Activated CD8-positive, alpha-beta T cell treated with anti-CD3 and anti-CD28 coated beads for 36 hours (primary cell): ENCODE measurements at regions not wholly inside any gene's neighbourhood (a gene's known extent, or its start where the extent isn't known, plus 50 kb on each side); places are given as distances from the start of the nearest gene placed in this dataset.

Source experiments
- ATAC-seq: fragments of 200-7000 bp; cut with Tn5 transposase; one replicate; pipeline ENCODE4 v1.10.0; 2021; ENCODE audit warnings: mild to moderate bottlenecking, moderate library complexity
- CTCF ChIA-PET: fragments of 350-600 bp; sonication (Branson Sonifier 250); formaldehyde crosslinking; loops from one replicate; lab custom pipeline; 2021; ENCODE audit warnings: antibody characterized with exemption; lab: Charles Lee
- POLR2A ChIA-PET: fragments of 350-600 bp; sonication (Branson Sonifier 250); formaldehyde crosslinking; loops from one replicate; lab custom pipeline; 2021; ENCODE audit warnings: antibody characterized with exemption; lab: Charles Lee
- DNase-seq: peaks from one replicate; pipeline ENCODE4 v3.0.0-alpha.2; 2020
- H3K27ac Mint-ChIP-seq: one replicate; pipeline ENCODE4 v1.8.0; 2021; ENCODE audit warnings: mild to moderate bottlenecking, mixed read lengths
- H3K27me3 Mint-ChIP-seq: one replicate; pipeline ENCODE4 v1.8.0; 2021; ENCODE audit warnings: mixed read lengths
- H3K36me3 Mint-ChIP-seq: one replicate; pipeline ENCODE4 v1.8.0; 2021; ENCODE audit warnings: low read depth, mixed read lengths
- H3K4me1 Mint-ChIP-seq: one replicate; pipeline ENCODE4 v1.8.0; 2021; ENCODE audit warnings: low read depth, mixed read lengths
- H3K4me3 Mint-ChIP-seq: one replicate; pipeline ENCODE4 v1.8.0; 2021; ENCODE audit warnings: mild to moderate bottlenecking, moderate library complexity, mixed read lengths
- H3K9me3 Mint-ChIP-seq: one replicate; pipeline ENCODE4 v1.8.0; 2021; ENCODE audit warnings: mixed read lengths
- intact Hi-C: fragments of 100-400 bp; cut with micrococcal nuclease; formaldehyde crosslinking; loops from one replicate; pipeline ENCODE4 v1.10.0; 2022
- TF ChIP-seq, protein P1 (sequence below): fragments of 200-600 bp; IDR thresholded peaks from one replicate; pipeline ENCODE4 v1.8.0; 2022; ENCODE audit warnings: antibody characterized with exemption, mild to moderate bottlenecking

- DNase-seq (no peak), ATAC-seq (no peak)
- Mint-ChIP-seq H3K9me3 (peaks cover 2% of the 10 kb centered on the region), H3K36me3 (no peaks in the 10 kb centered on the region), H3K27me3 (no peaks in the 10 kb centered on the region), H3K4me3 (no peak overlapping the region), H3K27ac (no peak overlapping the region), H3K4me1 (no peaks in the 10 kb centered on the region)
- ChIA-PET POLR2A (no interaction called here), CTCF (no interaction called here)
- TF ChIP-seq, protein P1, sequence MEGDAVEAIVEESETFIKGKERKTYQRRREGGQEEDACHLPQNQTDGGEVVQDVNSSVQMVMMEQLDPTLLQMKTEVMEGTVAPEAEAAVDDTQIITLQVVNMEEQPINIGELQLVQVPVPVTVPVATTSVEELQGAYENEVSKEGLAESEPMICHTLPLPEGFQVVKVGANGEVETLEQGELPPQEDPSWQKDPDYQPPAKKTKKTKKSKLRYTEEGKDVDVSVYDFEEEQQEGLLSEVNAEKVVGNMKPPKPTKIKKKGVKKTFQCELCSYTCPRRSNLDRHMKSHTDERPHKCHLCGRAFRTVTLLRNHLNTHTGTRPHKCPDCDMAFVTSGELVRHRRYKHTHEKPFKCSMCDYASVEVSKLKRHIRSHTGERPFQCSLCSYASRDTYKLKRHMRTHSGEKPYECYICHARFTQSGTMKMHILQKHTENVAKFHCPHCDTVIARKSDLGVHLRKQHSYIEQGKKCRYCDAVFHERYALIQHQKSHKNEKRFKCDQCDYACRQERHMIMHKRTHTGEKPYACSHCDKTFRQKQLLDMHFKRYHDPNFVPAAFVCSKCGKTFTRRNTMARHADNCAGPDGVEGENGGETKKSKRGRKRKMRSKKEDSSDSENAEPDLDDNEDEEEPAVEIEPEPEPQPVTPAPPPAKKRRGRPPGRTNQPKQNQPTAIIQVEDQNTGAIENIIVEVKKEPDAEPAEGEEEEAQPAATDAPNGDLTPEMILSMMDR: no peak
- intact Hi-C loops: no loop called here
Observed at GRCh38 chr4:8707045-8707781, 114.6 kb downstream of the CPZ start.

- H3K4me3 Mint-ChIP-seq: no peak overlapping the region
- peaks cover 2% of the 10 kb centered on the region for H3K9me3 Mint-ChIP-seq
Observed at GRCh38 chr4:8706216-8707044, 113.9 kb downstream of the CPZ start.

GRCh38 chr4:8705161-8706145 is 112.9 kb downstream of the CPZ start:
- intact Hi-C loops: no loop called here
- H3K9me3 Mint-ChIP-seq: no peaks in the 10 kb centered on the region
- TF ChIP-seq, protein P1: no peak
- no peaks in the 10 kb centered on the region for H3K4me1 Mint-ChIP-seq
- ATAC-seq: no peak
- ChIA-PET CTCF (no interaction called here), POLR2A (no interaction called here)
- H3K27ac Mint-ChIP-seq: no peak overlapping the region
- no peak overlapping the region for H3K4me3 Mint-ChIP-seq
- H3K27me3 Mint-ChIP-seq: no peaks in the 10 kb centered on the region
- no peaks in the 10 kb centered on the region for H3K36me3 Mint-ChIP-seq
- no peak for DNase-seq

More at GRCh38 chr4:8706216-8707044, 113.9 kb downstream of the CPZ start:
- TF ChIP-seq, protein P1: no peak
- ChIA-PET CTCF (no interaction called here), POLR2A (no interaction called here)
- ATAC-seq: no peak
- H3K27ac Mint-ChIP-seq: no peak overlapping the region
- H3K4me1 Mint-ChIP-seq: no peaks in the 10 kb centered on the region
- DNase-seq: no peak
- H3K27me3 Mint-ChIP-seq: no peaks in the 10 kb centered on the region
- intact Hi-C loops: no loop called here
- no peaks in the 10 kb centered on the region for H3K36me3 Mint-ChIP-seq

DNA sequence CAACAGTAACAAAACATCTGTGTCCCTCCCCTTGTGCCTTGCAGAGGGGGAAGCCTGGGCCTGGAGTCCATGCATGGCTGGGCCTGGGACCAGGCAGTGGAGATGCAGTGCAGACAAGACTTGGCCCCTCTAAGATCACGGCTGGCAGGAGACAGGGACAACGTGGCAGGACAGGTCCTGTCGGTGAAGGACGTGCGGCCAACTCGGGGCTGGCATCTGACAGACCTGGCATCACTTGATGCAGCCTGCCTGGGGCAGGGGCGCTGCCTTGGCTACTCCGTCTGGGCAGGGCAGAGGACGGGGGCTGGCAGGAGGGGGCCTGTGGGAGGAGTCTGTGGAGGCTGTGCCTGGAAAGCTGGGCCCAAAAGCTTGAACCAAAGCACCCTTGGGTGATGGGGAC is 112.1 kb downstream of the CPZ start:
- no peak overlapping the region for H3K4me3 Mint-ChIP-seq
- CTCF ChIA-PET: no interaction called here
- POLR2A ChIA-PET: no interaction called here
- intact Hi-C loops: no loop called here
- no peaks in the 10 kb centered on the region for H3K27me3 Mint-ChIP-seq
- ATAC-seq (no peak), DNase-seq (no peak)
- H3K4me1 Mint-ChIP-seq: no peaks in the 10 kb centered on the region
- H3K36me3 Mint-ChIP-seq: no peaks in the 10 kb centered on the region
- no peaks in the 10 kb centered on the region for H3K9me3 Mint-ChIP-seq
- H3K27ac Mint-ChIP-seq: no peak overlapping the region
- TF ChIP-seq, protein P1: no peak
